Endothelial cell (in vitro differentiated cells): ENCODE measurements at regions not wholly inside any gene's neighbourhood (a gene's known extent, or its start where the extent isn't known, plus 50 kb on each side); places are given as distances from the start of the nearest gene placed in this dataset.
"Not testable (repeated sequence)": the region's sequence is repeated elsewhere in the genome, so short reads cannot be mapped to it uniquely, and the experiment has no call there.

Source experiments
- DNase-seq: peaks from one replicate; pipeline ENCODE4 v3.0.0; 2021; ENCODE audit warnings: low spot score
- H3K27ac Mint-ChIP-seq: one replicate; pipeline ENCODE4 v1.8.0; 2021; ENCODE audit warnings: mixed read lengths, inconsistent platforms; ENCODE audit not compliant: unreplicated experiment
- H3K27me3 Mint-ChIP-seq: one replicate; pipeline ENCODE4 v1.8.0; 2021; ENCODE audit warnings: mild to moderate bottlenecking, moderate library complexity, mixed read lengths, inconsistent platforms; ENCODE audit not compliant: unreplicated experiment
- H3K36me3 Mint-ChIP-seq: one replicate; pipeline ENCODE4 v1.8.0; 2021; ENCODE audit warnings: mild to moderate bottlenecking, low read depth, mixed read lengths, inconsistent platforms; ENCODE audit not compliant: unreplicated experiment
- H3K4me1 Mint-ChIP-seq: one replicate; pipeline ENCODE4 v1.8.0; 2021; ENCODE audit warnings: mild to moderate bottlenecking, mixed read lengths, inconsistent platforms; ENCODE audit not compliant: unreplicated experiment
- H3K4me3 Mint-ChIP-seq: one replicate; pipeline ENCODE4 v1.8.0; 2021; ENCODE audit warnings: mild to moderate bottlenecking, mixed read lengths, inconsistent platforms; ENCODE audit not compliant: unreplicated experiment
- H3K9me3 Mint-ChIP-seq: one replicate; pipeline ENCODE4 v1.8.0; 2021; ENCODE audit warnings: mixed read lengths, inconsistent platforms; ENCODE audit not compliant: unreplicated experiment
- CTCF ChIP-seq: fragments of 200-600 bp; sonication (generic); IDR thresholded peaks from one replicate; pipeline ENCODE4 v1.5.0; 2021; ENCODE audit warnings: antibody characterized with exemption; ENCODE audit not compliant: unreplicated experiment

GRCh38 chrX:65902011-65902410 lies 137.9 kb downstream of the VSIG4 start:
- Mint-ChIP-seq H3K36me3 (no peaks in the 10 kb centered on the region), H3K27ac (no peak overlapping the region), H3K27me3 (no peaks in the 10 kb centered on the region), H3K4me1 (peaks cover 2% of the 10 kb centered on the region), H3K9me3 (no peaks in the 10 kb centered on the region), H3K4me3 (no peak overlapping the region)
- DNase-seq: no peak
- TF ChIP-seq CTCF: no peak

GRCh38 chrX:65900850-65901844 lies 138.7 kb downstream of the VSIG4 start:
- Mint-ChIP-seq H3K4me3 (no peak overlapping the region), H3K4me1 (peaks cover 2% of the 10 kb centered on the region), H3K9me3 (no peaks in the 10 kb centered on the region), H3K36me3 (no peaks in the 10 kb centered on the region), H3K27ac (no peak overlapping the region), H3K27me3 (no peaks in the 10 kb centered on the region)
- TF ChIP-seq CTCF: no peak
- DNase-seq: no peak

GRCh38 chrX:65894133-65894532 lies 145.7 kb downstream of the VSIG4 start:
- Mint-ChIP-seq H3K4me3 (no peak overlapping the region), H3K4me1 (no peaks in the 10 kb centered on the region), H3K27ac (no peak overlapping the region), H3K27me3 (no peaks in the 10 kb centered on the region), H3K9me3 (no peaks in the 10 kb centered on the region), H3K36me3 (no peaks in the 10 kb centered on the region)
- no peak for TF ChIP-seq CTCF
- no peak for DNase-seq

GRCh38 chrX:65891817-65892216 lies 148.1 kb downstream of the VSIG4 start:
- H3K27ac Mint-ChIP-seq, H3K4me3 Mint-ChIP-seq, H3K9me3 Mint-ChIP-seq, H3K27me3 Mint-ChIP-seq, DNase-seq, H3K4me1 Mint-ChIP-seq, H3K36me3 Mint-ChIP-seq: not testable (repeated sequence)

GRCh38 chrX:65888150-65888549 lies 151.7 kb downstream of the VSIG4 start:
- not testable (repeated sequence) for H3K9me3 Mint-ChIP-seq, DNase-seq, H3K4me1 Mint-ChIP-seq, H3K27me3 Mint-ChIP-seq, H3K27ac Mint-ChIP-seq, H3K36me3 Mint-ChIP-seq, H3K4me3 Mint-ChIP-seq

- TF ChIP-seq CTCF: no peak
- no peaks in the 10 kb centered on the region for H3K36me3 Mint-ChIP-seq
Measured at GRCh38 chrX:65883556-65883955, 156.3 kb downstream of the VSIG4 start.

More at GRCh38 chrX:65883556-65883955, 156.3 kb downstream of the VSIG4 start:
- Mint-ChIP-seq H3K4me1 (no peaks in the 10 kb centered on the region), H3K27ac (no peak overlapping the region), H3K27me3 (peaks cover 2% of the 10 kb centered on the region), H3K9me3 (no peaks in the 10 kb centered on the region), H3K4me3 (no peak overlapping the region)
- no peak for DNase-seq
